ENCODE measurements at regions not wholly inside any gene's neighbourhood (a gene's known extent, or its start where the extent isn't known, plus 50 kb on each side); places are given as distances from the start of the nearest gene placed in this dataset.

DNA sequence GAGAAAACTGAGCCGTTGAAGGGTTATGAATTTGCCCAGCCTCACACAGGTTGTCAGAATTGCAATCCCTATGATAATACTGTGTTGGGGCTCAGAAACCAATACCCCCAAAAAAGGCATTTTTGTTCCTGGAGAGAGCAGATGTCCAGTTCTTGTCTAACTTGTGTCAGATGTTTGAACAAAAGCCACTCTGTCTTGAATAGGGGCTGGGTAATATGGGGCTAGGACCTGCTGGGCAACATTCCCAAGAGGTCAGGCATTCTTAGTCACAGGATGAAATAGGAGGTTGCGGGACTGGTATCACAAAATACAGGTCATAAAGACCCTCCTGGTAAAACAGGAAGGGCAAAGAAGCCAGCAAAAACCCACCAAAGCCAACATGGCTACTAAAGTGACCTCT is 482.1 kb downstream of the IPMK start:
- POLR2A ChIA-PET, result no interaction called here
- Histone ChIP-seq H3K4me1 (ENCODE audit: control insufficient read depth in 2 of 2, insufficient read depth in 2 of 2, low read length in 2 of 2) (no peaks in the 10 kb centered on the region), H4K20me1 (ENCODE audit: control insufficient read depth, insufficient read depth, low read length, poor library complexity, severe bottlenecking) (no peaks in the 10 kb centered on the region), H3K36me3 (replicated peaks in 1 of 2; ENCODE audit: control extremely low read depth in 1 of 2, control insufficient read depth in 1 of 2, extremely low read depth in 1 of 2, insufficient read depth in 2 of 2, low read length in 1 of 2) (no peaks in the 10 kb centered on the region), H3K4me2 (replicated peaks; ENCODE audit: low read depth, low read length, poor library complexity, severe bottlenecking) (no peak overlapping the region), H3K9ac (ENCODE audit: low read length) (no peak overlapping the region), H3K4me3 (ENCODE audit: control extremely low read depth in 1 of 5, extremely low read depth in 1 of 5, insufficient read depth in 1 of 5, low read depth in 2 of 5, low read length in 4 of 5) (no peak overlapping the region), H3K79me2 (ENCODE audit: control insufficient read depth, insufficient read depth, low read length) (no peaks in the 10 kb centered on the region), H3K27me3 (replicated peaks in 1 of 4; ENCODE audit: control extremely low read depth in 1 of 4, control insufficient read depth in 3 of 4, insufficient read depth in 4 of 4, low read length in 3 of 4) (no peaks in the 10 kb centered on the region), H3K9me3 (ENCODE audit: control extremely low read depth in 1 of 3, control insufficient read depth in 2 of 3, insufficient read depth in 1 of 3, low read length in 2 of 3) (no peaks in the 10 kb centered on the region), H3K27ac (ENCODE audit: low read length in 2 of 2) (no peak overlapping the region), H2AFZ (ENCODE audit: insufficient read depth, low read depth, low read length, poor library complexity, severe bottlenecking) (no peak overlapping the region)
- no peaks in the 10 kb centered on the region for H3K4me1 Mint-ChIP-seq
- no peaks in the 10 kb centered on the region for H3K27me3 Mint-ChIP-seq
- H3K4me3 Mint-ChIP-seq, result no peak overlapping the region
- no CpG with 5 or more reads among the region's 2 CpGs for WGBS (ENCODE audit: insufficient coverage)
- CTCF ChIA-PET, result no interaction called here
- DNase-seq, result no peak
- TF ChIP-seq, protein P1, sequence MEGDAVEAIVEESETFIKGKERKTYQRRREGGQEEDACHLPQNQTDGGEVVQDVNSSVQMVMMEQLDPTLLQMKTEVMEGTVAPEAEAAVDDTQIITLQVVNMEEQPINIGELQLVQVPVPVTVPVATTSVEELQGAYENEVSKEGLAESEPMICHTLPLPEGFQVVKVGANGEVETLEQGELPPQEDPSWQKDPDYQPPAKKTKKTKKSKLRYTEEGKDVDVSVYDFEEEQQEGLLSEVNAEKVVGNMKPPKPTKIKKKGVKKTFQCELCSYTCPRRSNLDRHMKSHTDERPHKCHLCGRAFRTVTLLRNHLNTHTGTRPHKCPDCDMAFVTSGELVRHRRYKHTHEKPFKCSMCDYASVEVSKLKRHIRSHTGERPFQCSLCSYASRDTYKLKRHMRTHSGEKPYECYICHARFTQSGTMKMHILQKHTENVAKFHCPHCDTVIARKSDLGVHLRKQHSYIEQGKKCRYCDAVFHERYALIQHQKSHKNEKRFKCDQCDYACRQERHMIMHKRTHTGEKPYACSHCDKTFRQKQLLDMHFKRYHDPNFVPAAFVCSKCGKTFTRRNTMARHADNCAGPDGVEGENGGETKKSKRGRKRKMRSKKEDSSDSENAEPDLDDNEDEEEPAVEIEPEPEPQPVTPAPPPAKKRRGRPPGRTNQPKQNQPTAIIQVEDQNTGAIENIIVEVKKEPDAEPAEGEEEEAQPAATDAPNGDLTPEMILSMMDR (IDR thresholded peaks at IDR 0.05), result no peak
- no peak for TF ChIP-seq EZH2 (IDR thresholded peaks at IDR 0.05; ENCODE audit: borderline replicate concordance, insufficient read depth, low read depth, low read length, poor library complexity, severe bottlenecking)
- H3K9me3 Mint-ChIP-seq (ENCODE audit: insufficient read depth), result peaks cover 2% of the 10 kb centered on the region
- ATAC-seq (ENCODE audit: low read depth), result no peak
- no peak overlapping the region for H3K27ac Mint-ChIP-seq
- intact Hi-C loops (cut with micrococcal nuclease), result no loop called here

GRCh38 chr10:57785068-57785467 is 482.6 kb downstream of the IPMK start:
- WGBS (ENCODE audit: insufficient coverage), result 100% methylated on average over 2 of the region's 3 CpGs
- ChIA-PET CTCF (no interaction called here), POLR2A (no interaction called here)
- Histone ChIP-seq H2AFZ (ENCODE audit: insufficient read depth, low read depth, low read length, poor library complexity, severe bottlenecking) (no peak overlapping the region), H3K4me3 (ENCODE audit: control extremely low read depth in 1 of 5, extremely low read depth in 1 of 5, insufficient read depth in 1 of 5, low read depth in 2 of 5, low read length in 4 of 5) (no peak overlapping the region), H3K79me2 (ENCODE audit: control insufficient read depth, insufficient read depth, low read length) (no peaks in the 10 kb centered on the region), H3K27ac (ENCODE audit: low read length in 2 of 2) (no peak overlapping the region), H3K4me1 (ENCODE audit: control insufficient read depth in 2 of 2, insufficient read depth in 2 of 2, low read length in 2 of 2) (no peaks in the 10 kb centered on the region), H3K36me3 (replicated peaks in 1 of 2; ENCODE audit: control extremely low read depth in 1 of 2, control insufficient read depth in 1 of 2, extremely low read depth in 1 of 2, insufficient read depth in 2 of 2, low read length in 1 of 2) (no peaks in the 10 kb centered on the region), H3K9me3 (ENCODE audit: control extremely low read depth in 1 of 3, control insufficient read depth in 2 of 3, insufficient read depth in 1 of 3, low read length in 2 of 3) (no peaks in the 10 kb centered on the region), H3K27me3 (replicated peaks in 1 of 4; ENCODE audit: control extremely low read depth in 1 of 4, control insufficient read depth in 3 of 4, insufficient read depth in 4 of 4, low read length in 3 of 4) (no peaks in the 10 kb centered on the region), H4K20me1 (ENCODE audit: control insufficient read depth, insufficient read depth, low read length, poor library complexity, severe bottlenecking) (no peaks in the 10 kb centered on the region), H3K4me2 (replicated peaks; ENCODE audit: low read depth, low read length, poor library complexity, severe bottlenecking) (no peak overlapping the region), H3K9ac (ENCODE audit: low read length) (no peak overlapping the region)
- no peak for TF ChIP-seq EZH2 (IDR thresholded peaks at IDR 0.05; ENCODE audit: borderline replicate concordance, insufficient read depth, low read depth, low read length, poor library complexity, severe bottlenecking)
- TF ChIP-seq, protein P1 (IDR thresholded peaks at IDR 0.05), result no peak
- DNase-seq, result no peak
- H3K27ac Mint-ChIP-seq, result no peak overlapping the region
- H3K4me3 Mint-ChIP-seq, result no peak overlapping the region
- H3K27me3 Mint-ChIP-seq, result no peaks in the 10 kb centered on the region
- peaks cover 3% of the 10 kb centered on the region for H3K9me3 Mint-ChIP-seq (ENCODE audit: insufficient read depth)
- no peak for ATAC-seq (ENCODE audit: low read depth)
- H3K4me1 Mint-ChIP-seq, result no peaks in the 10 kb centered on the region
- intact Hi-C loops (cut with micrococcal nuclease), result no loop called here
